HG03558 (cell line): ENCODE measurements at regions not wholly inside any gene's neighbourhood (a gene's known extent, or its start where the extent isn't known, plus 50 kb on each side); places are given as distances from the start of the nearest gene placed in this dataset.

Source experiments
- ATAC-seq: cut with Tn5 transposase; IDR thresholded peaks from one replicate; pipeline ENCODE4 v1.9.1; 2021; ENCODE audit warnings: moderate number of reproducible peaks; ENCODE audit not compliant: unreplicated experiment; ENCODE audit errors: extremely low read depth

GRCh38 chr20:12331236-12331635 is 413.5 kb downstream of the BTBD3 start:
- no peak for ATAC-seq

GRCh38 chr20:12337601-12338000 is 419.9 kb downstream of the BTBD3 start:
- no peak for ATAC-seq

- ATAC-seq: no peak
These were observed 428.3 kb downstream of the BTBD3 start for GRCh38 chr20:12345978-12346377.

- no peak for ATAC-seq
These were observed 436.1 kb downstream of the BTBD3 start for GRCh38 chr20:12353842-12354241.

GRCh38 chr20:12354725-12355124 is 437.0 kb downstream of the BTBD3 start:
- ATAC-seq: no peak

GRCh38 chr20:12355185-12355584 is 437.5 kb downstream of the BTBD3 start:
- ATAC-seq: no peak

- no peak for ATAC-seq
These were observed 440.4 kb downstream of the BTBD3 start for GRCh38 chr20:12358006-12358654.

GRCh38 chr20:12358655-12359009 is 440.9 kb downstream of the BTBD3 start:
- no peak for ATAC-seq

GRCh38 chr20:12371990-12372389 is 454.3 kb downstream of the BTBD3 start:
- no peak for ATAC-seq

GRCh38 chr20:12372557-12372956 is 454.9 kb downstream of the BTBD3 start:
- ATAC-seq: no peak

- ATAC-seq: no peak
These were observed 458.3 kb downstream of the BTBD3 start for GRCh38 chr20:12375967-12376366.

- ATAC-seq: no peak
These were observed 466.1 kb downstream of the BTBD3 start for GRCh38 chr20:12383821-12384220.

- ATAC-seq: no peak
These were observed 469.1 kb downstream of the BTBD3 start for GRCh38 chr20:12386821-12387220.

- ATAC-seq: no peak
These were observed 473.4 kb downstream of the BTBD3 start for GRCh38 chr20:12391099-12391498.

GRCh38 chr20:12394786-12395185 is 477.1 kb downstream of the BTBD3 start:
- ATAC-seq: no peak

- no peak for ATAC-seq
These were observed 477.7 kb downstream of the BTBD3 start for GRCh38 chr20:12395353-12395752.

GRCh38 chr20:12395760-12396159 is 478.1 kb downstream of the BTBD3 start:
- ATAC-seq: no peak

- ATAC-seq: no peak
These were observed 481.6 kb downstream of the BTBD3 start for GRCh38 chr20:12399110-12399836.

- no peak for ATAC-seq
These were observed 487.2 kb downstream of the BTBD3 start for GRCh38 chr20:12404941-12405340.

- no peak for ATAC-seq
These were observed 489.3 kb downstream of the BTBD3 start for GRCh38 chr20:12406978-12407377.

GRCh38 chr20:12409501-12409900 is 491.8 kb downstream of the BTBD3 start:
- no peak for ATAC-seq

- ATAC-seq: no peak
These were observed 493.1 kb downstream of the BTBD3 start for GRCh38 chr20:12410783-12411182.
